PFSK-1 (cell line): ENCODE measurements at regions not wholly inside any gene's neighbourhood (a gene's known extent, or its start where the extent isn't known, plus 50 kb on each side); places are given as distances from the start of the nearest gene placed in this dataset.

Source experiments
- FOXP2 ChIP-seq: optimal IDR thresholded peaks from 2 replicates; pipeline ENCODE3; 2011; ENCODE audit warnings: borderline replicate concordance, control low read depth, inconsistent platforms; ENCODE audit not compliant: insufficient read depth; ENCODE audit errors: extremely low read length, extremely low read depth
- POLR2AphosphoS5 ChIP-seq: IDR thresholded peaks from 2 replicates; pipeline ENCODE4 v1.6.1; 2012; ENCODE audit warnings: low read depth, mild to moderate bottlenecking, control low read depth, low read length, moderate library complexity
- REST ChIP-seq, 2 experiments: IDR thresholded peaks; 2 replicates each; pipeline versions ENCODE4 v1.6.1 to v1.8.0; 2011 to 2012; ENCODE audit warnings: low read depth in 2 of 2, low read length in 2 of 2, control low read depth in 1 of 2, inconsistent platforms in 1 of 2, mild to moderate bottlenecking in 1 of 2, moderate library complexity in 1 of 2; ENCODE audit not compliant: insufficient read depth in 1 of 2
- SIN3A ChIP-seq: IDR thresholded peaks from 2 replicates; pipeline ENCODE4 v1.6.1; 2012; ENCODE audit warnings: mild to moderate bottlenecking, low read length, moderate library complexity, borderline replicate concordance; ENCODE audit not compliant: insufficient read depth
- TAF1 ChIP-seq: IDR thresholded peaks from 2 replicates; pipeline ENCODE4 v1.6.1; 2012; ENCODE audit warnings: low read length, control low read depth, borderline replicate concordance; ENCODE audit not compliant: insufficient read depth

GRCh38 chr13:104967836-104968630 is 1567.4 kb downstream of the EFNB2 start:
- TF ChIP-seq FOXP2 (no peak), REST (IDR thresholded peaks at IDR 0.05; ENCODE audit: insufficient read depth in 1 of 2, low read depth in 2 of 2, low read length in 2 of 2) (no peak), SIN3A (no peak), TAF1 (no peak), POLR2AphosphoS5 (no peak)

GRCh38 chr13:104967376-104967775 is 1568.1 kb downstream of the EFNB2 start:
- TF ChIP-seq SIN3A = no peak
- no peak for TF ChIP-seq TAF1
- TF ChIP-seq FOXP2 = no peak
- no peak for TF ChIP-seq REST (IDR thresholded peaks at IDR 0.05; ENCODE audit: insufficient read depth in 1 of 2, low read depth in 2 of 2, low read length in 2 of 2)
- no peak for TF ChIP-seq POLR2AphosphoS5

GRCh38 chr13:104962411-104962810 is 1573.1 kb downstream of the EFNB2 start:
- TF ChIP-seq POLR2AphosphoS5 = no peak
- no peak for TF ChIP-seq REST (IDR thresholded peaks at IDR 0.05; ENCODE audit: insufficient read depth in 1 of 2, low read depth in 2 of 2, low read length in 2 of 2)
- no peak for TF ChIP-seq SIN3A
- no peak for TF ChIP-seq TAF1
- no peak for TF ChIP-seq FOXP2

GRCh38 chr13:104961246-104961645 is 1574.2 kb downstream of the EFNB2 start:
- TF ChIP-seq REST (IDR thresholded peaks at IDR 0.05; ENCODE audit: insufficient read depth in 1 of 2, low read depth in 2 of 2, low read length in 2 of 2) (no peak), POLR2AphosphoS5 (no peak), SIN3A (no peak), TAF1 (no peak), FOXP2 (no peak)
